ENCODE measurements at regions not wholly inside any gene's neighbourhood (a gene's known extent, or its start where the extent isn't known, plus 50 kb on each side); places are given as distances from the start of the nearest gene placed in this dataset.

DNA sequence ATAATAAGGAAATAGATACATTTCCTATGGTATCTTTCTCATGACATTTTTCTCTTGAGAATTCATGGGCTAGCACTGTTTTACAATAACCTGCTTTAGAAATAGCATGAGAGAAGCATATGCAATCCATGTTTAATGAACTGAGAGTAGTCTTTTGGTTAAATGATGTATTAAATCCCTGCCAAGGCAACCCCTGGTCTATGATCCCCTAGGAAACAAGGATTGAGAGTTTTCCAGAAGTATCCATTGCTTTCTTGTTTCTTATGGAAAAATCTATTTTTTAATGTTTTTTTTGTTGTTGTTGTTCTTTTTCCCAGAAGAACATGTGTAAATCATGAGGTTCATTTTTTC lies 390.5 kb upstream of the HSF2 start:
- TF ChIP-seq, protein P1, sequence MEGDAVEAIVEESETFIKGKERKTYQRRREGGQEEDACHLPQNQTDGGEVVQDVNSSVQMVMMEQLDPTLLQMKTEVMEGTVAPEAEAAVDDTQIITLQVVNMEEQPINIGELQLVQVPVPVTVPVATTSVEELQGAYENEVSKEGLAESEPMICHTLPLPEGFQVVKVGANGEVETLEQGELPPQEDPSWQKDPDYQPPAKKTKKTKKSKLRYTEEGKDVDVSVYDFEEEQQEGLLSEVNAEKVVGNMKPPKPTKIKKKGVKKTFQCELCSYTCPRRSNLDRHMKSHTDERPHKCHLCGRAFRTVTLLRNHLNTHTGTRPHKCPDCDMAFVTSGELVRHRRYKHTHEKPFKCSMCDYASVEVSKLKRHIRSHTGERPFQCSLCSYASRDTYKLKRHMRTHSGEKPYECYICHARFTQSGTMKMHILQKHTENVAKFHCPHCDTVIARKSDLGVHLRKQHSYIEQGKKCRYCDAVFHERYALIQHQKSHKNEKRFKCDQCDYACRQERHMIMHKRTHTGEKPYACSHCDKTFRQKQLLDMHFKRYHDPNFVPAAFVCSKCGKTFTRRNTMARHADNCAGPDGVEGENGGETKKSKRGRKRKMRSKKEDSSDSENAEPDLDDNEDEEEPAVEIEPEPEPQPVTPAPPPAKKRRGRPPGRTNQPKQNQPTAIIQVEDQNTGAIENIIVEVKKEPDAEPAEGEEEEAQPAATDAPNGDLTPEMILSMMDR (IDR thresholded peaks at IDR 0.05) = no peak
- TF ChIP-seq POLR2A (IDR thresholded peaks at IDR 0.05) = no peak

All from heart left ventricle (tissue), 13 donors.